SK-N-SH (cell line): ENCODE measurements at regions not wholly inside any gene's neighbourhood (a gene's known extent, or its start where the extent isn't known, plus 50 kb on each side); places are given as distances from the start of the nearest gene placed in this dataset.

Experiments used
- CTCF ChIA-PET: fragments of 300-600, 350-600 bp; formaldehyde crosslinking; extraction: SDS; loops from one replicate; lab custom pipeline; 2021; lab: Yijun Ruan, JAX
- POLR2A ChIA-PET: fragments of 350-600 bp; sonication (Branson Sonifier 250); formaldehyde crosslinking; extraction: SDS; loops from one replicate; lab custom pipeline; 2020; ENCODE audit warnings: antibody characterized with exemption, inconsistent platforms; lab: Yijun Ruan, JAX
- DNase-seq: peaks from one replicate; pipeline ENCODE4 v3.0.0; 2012
- H2AFZ ChIP-seq: fragments of 200-600 bp; sonication (generic); 2 replicates; pipeline ENCODE4 v1.8.1; 2016; ENCODE audit warnings: antibody characterized with exemption, mild to moderate bottlenecking, low read depth
- H3F3A ChIP-seq: fragments of 200-600 bp; sonication (generic); replicated peaks from 2 replicates; pipeline ENCODE3; 2016; ENCODE audit warnings: antibody characterized with exemption, mild to moderate bottlenecking; ENCODE audit not compliant: insufficient read depth
- H3K27ac ChIP-seq, 2 experiments: fragments of 200-500 bp in 1 of 2; fragments of 200-600 bp in 1 of 2; sonication (Bioruptor generic) in 1 of 2; sonication (generic), shearing (Covaris generic) in 1 of 2; 2 replicates each; pipeline versions ENCODE4 v1.5.1 to v1.6.1; 2014 to 2016; ENCODE audit warnings: low read depth in 2 of 2, inconsistent platforms in 1 of 2, low read length in 1 of 2, mild to moderate bottlenecking in 1 of 2, mixed read lengths in 1 of 2
- H3K27me3 ChIP-seq: fragments of 200-600 bp; sonication (generic), shearing (Covaris generic); 2 replicates; pipeline ENCODE4 v1.6.1; 2016; ENCODE audit warnings: mixed run types; ENCODE audit not compliant: insufficient read depth
- H3K36me3 ChIP-seq, 2 experiments: fragments of 200-500 bp in 1 of 2; fragments of 200-600 bp in 1 of 2; sonication (Bioruptor generic) in 1 of 2; sonication (generic) in 1 of 2; replicated peaks in 1 of 2; 2 replicates each; pipeline versions ENCODE3 to v1.5.1; 2014 to 2016; ENCODE audit warnings: low read length in 1 of 2, mild to moderate bottlenecking in 1 of 2; ENCODE audit not compliant: insufficient read depth in 2 of 2, control insufficient read depth in 1 of 2
- H3K4me1 ChIP-seq, 2 experiments: fragments of 200-500 bp in 1 of 2; fragments of 200-600 bp in 1 of 2; sonication (Bioruptor generic) in 1 of 2; sonication (generic), shearing (Covaris generic) in 1 of 2; 2 replicates each; pipeline versions ENCODE4 v1.5.1 to v1.6.1; 2014 to 2016; ENCODE audit warnings: low read depth in 1 of 2, low read length in 1 of 2, mixed run types in 1 of 2; ENCODE audit not compliant: insufficient read depth in 2 of 2, control insufficient read depth in 1 of 2
- H3K4me2 ChIP-seq: fragments of 200-600 bp; sonication (generic), shearing (Covaris generic); 2 replicates; pipeline ENCODE4 v1.6.1; 2017; ENCODE audit warnings: mixed run types
- H3K4me3 ChIP-seq, 2 experiments: fragments of 200-500 bp in 1 of 2; fragments of 200-600 bp in 1 of 2; sonication (Bioruptor generic) in 1 of 2; sonication (generic), shearing (Covaris generic) in 1 of 2; 2 replicates each; pipeline versions ENCODE4 v1.5.1 to v1.8.1; 2014 to 2016; ENCODE audit warnings: low read depth in 2 of 2, inconsistent platforms in 1 of 2, low read length in 1 of 2, mild to moderate bottlenecking in 1 of 2, mixed read lengths in 1 of 2, moderate library complexity in 1 of 2
- H3K79me2 ChIP-seq: fragments of 200-600 bp; sonication (generic); 2 replicates; pipeline ENCODE4 v1.8.1; 2017; ENCODE audit warnings: mild to moderate bottlenecking; ENCODE audit not compliant: insufficient read depth
- H3K9ac ChIP-seq: fragments of 200-600 bp; sonication (generic); 2 replicates; pipeline ENCODE4 v1.6.1; 2017; ENCODE audit warnings: mixed run types
- H3K9me2 ChIP-seq: fragments of 200-600 bp; sonication (generic); 2 replicates; pipeline ENCODE4 v1.6.1; 2017; ENCODE audit warnings: mixed run types
- H3K9me3 ChIP-seq: fragments of 200-600 bp; sonication (generic); 2 replicates; pipeline ENCODE4 v1.6.1; 2017; ENCODE audit warnings: mixed run types, mild to moderate bottlenecking, moderate library complexity
- H4K20me1 ChIP-seq: fragments of 200-600 bp; sonication (generic); 2 replicates; pipeline ENCODE4 v1.6.1; 2017; ENCODE audit warnings: mild to moderate bottlenecking, mixed run types; ENCODE audit not compliant: insufficient read depth
- ELF1 ChIP-seq: IDR thresholded peaks from 2 replicates; pipeline ENCODE4 v1.4.0; 2012
- EP300 ChIP-seq, 2 experiments: IDR thresholded peaks; 2 replicates each; pipeline versions ENCODE4 v1.4.0 to v1.6.1; 2012; ENCODE audit warnings: borderline replicate concordance in 1 of 2, low read depth in 1 of 2, low read length in 1 of 2
- FOXJ3 ChIP-seq: sonication (generic); formaldehyde crosslinking; IDR thresholded peaks from 2 replicates; pipeline ENCODE4 v1.5.1; 2020; ENCODE audit warnings: mild to moderate bottlenecking, missing genetic modification reagents
- GABPA ChIP-seq: IDR thresholded peaks from 2 replicates; pipeline ENCODE4 v1.4.0; 2012; ENCODE audit warnings: low read depth, mild to moderate bottlenecking
- GATA2 ChIP-seq: sonication (generic); formaldehyde crosslinking; IDR thresholded peaks from 2 replicates; pipeline ENCODE4 v1.5.0; 2020; ENCODE audit warnings: mild to moderate bottlenecking, missing genetic modification reagents
- MAX ChIP-seq: IDR thresholded peaks from 2 replicates; pipeline ENCODE4 v1.4.0; 2012; ENCODE audit warnings: low read depth
- MEF2A ChIP-seq: IDR thresholded peaks from 2 replicates; pipeline ENCODE4 v1.4.0; 2012; ENCODE audit warnings: low read depth, borderline replicate concordance
- MXI1 ChIP-seq: IDR thresholded peaks from 2 replicates; pipeline ENCODE4 v1.6.1; 2012; ENCODE audit warnings: mild to moderate bottlenecking, low read depth, low read length, improper control_type of control experiment
- NFIC ChIP-seq: IDR thresholded peaks from 2 replicates; pipeline ENCODE4 v1.4.0; 2012; ENCODE audit warnings: borderline replicate concordance
- NRF1 ChIP-seq: IDR thresholded peaks from 2 replicates; pipeline ENCODE4 v1.6.1; 2012; ENCODE audit warnings: low read depth, mild to moderate bottlenecking, low read length
- PBX3 ChIP-seq: IDR thresholded peaks from 2 replicates; pipeline ENCODE4; 2012
- RCOR1 ChIP-seq: fragments of 150-350 bp; IDR thresholded peaks from 2 replicates; pipeline ENCODE4 v1.6.1; 2017; ENCODE audit warnings: antibody characterized with exemption, low read length
- RFX5 ChIP-seq: IDR thresholded peaks from 2 replicates; pipeline ENCODE4 v1.6.1; 2012; ENCODE audit warnings: mild to moderate bottlenecking, improper control_type of control experiment, low read length
- RXRA ChIP-seq: IDR thresholded peaks from 2 replicates; pipeline ENCODE4 v1.4.0; 2012; ENCODE audit warnings: low read depth, mild to moderate bottlenecking, borderline replicate concordance
- SIN3A ChIP-seq: IDR thresholded peaks from 2 replicates; pipeline ENCODE4 v1.6.1; 2012; ENCODE audit warnings: low read depth, mild to moderate bottlenecking, low read length, moderate library complexity, borderline replicate concordance
- TCF12 ChIP-seq: IDR thresholded peaks from 2 replicates; pipeline ENCODE4 v1.4.0; 2012
- TEAD4 ChIP-seq: IDR thresholded peaks from 2 replicates; pipeline ENCODE4 v1.4.0; 2012; ENCODE audit warnings: mild to moderate bottlenecking, borderline replicate concordance; ENCODE audit not compliant: insufficient read depth
- ZBTB33 ChIP-seq: IDR thresholded peaks from 2 replicates; pipeline ENCODE4 v1.4.0; 2012; ENCODE audit warnings: low read depth, borderline replicate concordance
- WGBS: methylation state at CpG from one replicate; pipeline ENCODE4 v1.1.6; 2017; ENCODE audit warnings: low lambda C conversion rate; 5-methylcytosine and 5-hydroxymethylcytosine counted together
- TF ChIP-seq, protein P1 (sequence below): IDR thresholded peaks from 2 replicates; pipeline ENCODE4 v1.6.1; 2012; ENCODE audit warnings: mild to moderate bottlenecking, low read depth, low read length, moderate library complexity
- TF ChIP-seq, protein P2 (sequence below): fragments of 150-350 bp; IDR thresholded peaks from 2 replicates; pipeline ENCODE4 v1.6.1; 2016; ENCODE audit warnings: mild to moderate bottlenecking, low read depth, low read length

- TF ChIP-seq, protein P1, sequence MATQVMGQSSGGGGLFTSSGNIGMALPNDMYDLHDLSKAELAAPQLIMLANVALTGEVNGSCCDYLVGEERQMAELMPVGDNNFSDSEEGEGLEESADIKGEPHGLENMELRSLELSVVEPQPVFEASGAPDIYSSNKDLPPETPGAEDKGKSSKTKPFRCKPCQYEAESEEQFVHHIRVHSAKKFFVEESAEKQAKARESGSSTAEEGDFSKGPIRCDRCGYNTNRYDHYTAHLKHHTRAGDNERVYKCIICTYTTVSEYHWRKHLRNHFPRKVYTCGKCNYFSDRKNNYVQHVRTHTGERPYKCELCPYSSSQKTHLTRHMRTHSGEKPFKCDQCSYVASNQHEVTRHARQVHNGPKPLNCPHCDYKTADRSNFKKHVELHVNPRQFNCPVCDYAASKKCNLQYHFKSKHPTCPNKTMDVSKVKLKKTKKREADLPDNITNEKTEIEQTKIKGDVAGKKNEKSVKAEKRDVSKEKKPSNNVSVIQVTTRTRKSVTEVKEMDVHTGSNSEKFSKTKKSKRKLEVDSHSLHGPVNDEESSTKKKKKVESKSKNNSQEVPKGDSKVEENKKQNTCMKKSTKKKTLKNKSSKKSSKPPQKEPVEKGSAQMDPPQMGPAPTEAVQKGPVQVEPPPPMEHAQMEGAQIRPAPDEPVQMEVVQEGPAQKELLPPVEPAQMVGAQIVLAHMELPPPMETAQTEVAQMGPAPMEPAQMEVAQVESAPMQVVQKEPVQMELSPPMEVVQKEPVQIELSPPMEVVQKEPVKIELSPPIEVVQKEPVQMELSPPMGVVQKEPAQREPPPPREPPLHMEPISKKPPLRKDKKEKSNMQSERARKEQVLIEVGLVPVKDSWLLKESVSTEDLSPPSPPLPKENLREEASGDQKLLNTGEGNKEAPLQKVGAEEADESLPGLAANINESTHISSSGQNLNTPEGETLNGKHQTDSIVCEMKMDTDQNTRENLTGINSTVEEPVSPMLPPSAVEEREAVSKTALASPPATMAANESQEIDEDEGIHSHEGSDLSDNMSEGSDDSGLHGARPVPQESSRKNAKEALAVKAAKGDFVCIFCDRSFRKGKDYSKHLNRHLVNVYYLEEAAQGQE = no peak
These were observed 399.5 kb downstream of the MATN1 start (continued) for GRCh38 chr1:30323841-30324240.

- TF ChIP-seq PBX3 (no peak), RXRA (no peak), SIN3A (no peak), MXI1 (no peak), ZBTB33 (no peak), TCF12 (no peak), RFX5 (no peak), MAX (no peak), FOXJ3 (CRISPR knock-in tag) (no peak), ELF1 (no peak), GABPA (no peak), NFIC (no peak), RCOR1 (no peak), NRF1 (no peak), MEF2A (no peak), GATA2 (no peak), EP300 (IDR thresholded peaks at IDR 0.05; ENCODE audit: borderline replicate concordance in 1 of 2, low read depth in 1 of 2, low read length in 1 of 2) (no peak), TEAD4 (no peak)
- TF ChIP-seq, protein P2, sequence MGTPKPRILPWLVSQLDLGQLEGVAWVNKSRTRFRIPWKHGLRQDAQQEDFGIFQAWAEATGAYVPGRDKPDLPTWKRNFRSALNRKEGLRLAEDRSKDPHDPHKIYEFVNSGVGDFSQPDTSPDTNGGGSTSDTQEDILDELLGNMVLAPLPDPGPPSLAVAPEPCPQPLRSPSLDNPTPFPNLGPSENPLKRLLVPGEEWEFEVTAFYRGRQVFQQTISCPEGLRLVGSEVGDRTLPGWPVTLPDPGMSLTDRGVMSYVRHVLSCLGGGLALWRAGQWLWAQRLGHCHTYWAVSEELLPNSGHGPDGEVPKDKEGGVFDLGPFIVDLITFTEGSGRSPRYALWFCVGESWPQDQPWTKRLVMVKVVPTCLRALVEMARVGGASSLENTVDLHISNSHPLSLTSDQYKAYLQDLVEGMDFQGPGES = no peak
- TF ChIP-seq, all 33 proteins: peak for 0
- Histone ChIP-seq H3K4me1 (peaks cover 0 to 35% of the 10 kb centered on the region in 2 experiments; a peak in 1 of 4 replicates), H3K9me2 (no peaks in the 10 kb centered on the region), H3K36me3 (no peaks in the 10 kb centered on the region), H3K9ac (no peak overlapping the region), H3K9me3 (no peaks in the 10 kb centered on the region), H3K4me2 (no peak overlapping the region), H3K27me3 (no peaks in the 10 kb centered on the region), H2AFZ (no peak overlapping the region), H3K27ac (peak overlapping the region in 1 of 2 experiments; percentile 34; a peak in 1 of 4 replicates), H4K20me1 (no peaks in the 10 kb centered on the region), H3F3A (no peaks in the 10 kb centered on the region), H3K79me2 (no peaks in the 10 kb centered on the region), H3K4me3 (no peak overlapping the region)
- POLR2A ChIA-PET = no interaction called here
- CTCF ChIA-PET = interaction anchor here (0.7 to 1.4 kb wide), 3 partner anchors 12 to 212 kb away, joined by 3 to 8 read pairs (median 3); no protein-coding TSS in a partner anchor
- no peak for DNase-seq
- 37% methylated on average over 3 of the region's 3 CpGs for WGBS
These were observed 400.0 kb downstream of the MATN1 start for GRCh38 chr1:30323352-30323751.
